Thyroid gland (tissue), 4 donors: ENCODE measurements at regions not wholly inside any gene's neighbourhood (a gene's known extent, or its start where the extent isn't known, plus 50 kb on each side); places are given as distances from the start of the nearest gene placed in this dataset.
A peak's percentile ranks its signal among the peaks of the same experiment; 100 is the strongest.

Source experiments
- DNase-seq, 2 donors: peaks; one replicate each; pipeline ENCODE4 v3.0.0-alpha.2; 2019
- H3K27ac ChIP-seq, 3 donors: fragments of 200-600 bp; sonication (generic); 1 replicate in 2 of 3; 2 replicates in 1 of 3; pipeline ENCODE4 v1.5.1; 2016 to 2019; ENCODE audit warnings: mild to moderate bottlenecking in 1 of 3, moderate library complexity in 1 of 3
- H3K27me3 ChIP-seq: fragments of 200-600 bp; sonication (generic); one replicate; pipeline ENCODE4 v1.5.1; 2019
- H3K36me3 ChIP-seq, 2 donors: fragments of 200-600 bp; sonication (generic); one replicate each; pipeline ENCODE4 v1.5.1; 2016 to 2019
- H3K4me1 ChIP-seq, 2 donors: fragments of 200-600 bp; sonication (generic); one replicate each; pipeline ENCODE4 v1.5.1; 2017 to 2019
- H3K4me3 ChIP-seq, 3 donors: fragments of 200-600 bp; sonication (generic); replicated peaks in 1 of 3; 1 replicate in 2 of 3; 2 replicates in 1 of 3; pipeline ENCODE4 v1.5.1; 2016; ENCODE audit warnings: mild to moderate bottlenecking in 1 of 3
- H3K9me3 ChIP-seq: fragments of 200-600 bp; sonication (generic); one replicate; pipeline ENCODE4 v1.5.1; 2017
- CTCF ChIP-seq, 6 experiments: fragments of 200-600 bp in 3 of 6; fragments of 450-650 bp in 3 of 6; sonication (generic) in 3 of 6; IDR thresholded peaks; one replicate each; pipeline ENCODE4 v1.5.1; 2016 to 2019; ENCODE audit warnings: antibody characterized with exemption in 6 of 6, mild to moderate bottlenecking in 2 of 6, inconsistent platforms in 1 of 6, moderate library complexity in 1 of 6
- POLR2A ChIP-seq, 2 donors: fragments of 450-650 bp; IDR thresholded peaks; one replicate each; pipeline ENCODE4 v1.6.1; 2017; ENCODE audit warnings: antibody characterized with exemption in 2 of 2, mild to moderate bottlenecking in 2 of 2, moderate library complexity in 1 of 2
- WGBS, 2 donors: methylation state at CpG; one replicate each; pipeline ENCODE4 v1.1.5; 2017; 5-methylcytosine and 5-hydroxymethylcytosine counted together
- intact Hi-C: fragments of 100-400 bp; cut with DNase I; formaldehyde crosslinking; loops from one replicate; pipeline ENCODE4 v1.15.1; 2023

DNA sequence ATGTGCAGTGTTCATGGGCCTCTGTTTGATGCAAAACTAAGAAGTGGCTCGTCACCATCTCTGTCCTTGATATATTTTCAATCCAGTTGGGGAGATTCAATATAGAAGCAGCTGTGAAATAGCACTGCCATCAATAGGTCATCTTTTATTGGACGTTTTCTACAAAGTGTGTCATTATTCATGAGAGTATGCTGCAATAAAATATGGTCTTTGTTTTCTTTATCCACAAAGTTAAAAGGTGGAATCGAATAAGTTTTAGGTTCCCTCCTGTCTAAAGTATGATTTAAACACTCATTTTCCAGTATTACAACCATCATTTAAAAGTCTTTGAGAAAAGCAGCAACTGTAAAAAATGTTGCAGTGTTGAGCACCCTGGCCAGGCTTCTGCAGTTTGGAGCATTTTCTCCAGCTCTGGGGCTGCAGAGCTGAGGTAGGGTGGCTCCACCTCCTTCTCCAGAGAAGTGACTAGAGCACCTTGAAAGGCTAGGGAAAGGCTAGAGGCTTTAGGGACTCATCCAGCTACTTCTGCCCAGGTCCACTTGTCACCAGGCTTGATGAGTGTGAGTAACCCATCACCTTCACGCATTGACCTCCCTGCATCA lies 56.5 kb upstream of the DNAH14 start:
- H3K4me3 ChIP-seq: no peak overlapping the region
- no peaks in the 10 kb centered on the region for H3K27me3 ChIP-seq
- H3K36me3 ChIP-seq: no peaks in the 10 kb centered on the region
- intact Hi-C loops: no loop called here
- peak overlapping the region in 1 of 3 donors; percentile 72 for H3K27ac ChIP-seq
- no peaks in the 10 kb centered on the region for H3K9me3 ChIP-seq
- 75 to 76% methylated on average over 4 of the region's 4 CpGs for WGBS, 2 donors
- peaks cover 15 to 19% of the 10 kb centered on the region in 2 donors for H3K4me1 ChIP-seq
- no peak for DNase-seq
- TF ChIP-seq POLR2A (IDR thresholded peaks at IDR 0.05) (no peak), CTCF (IDR thresholded peaks at IDR 0.05) (no peak)

- Histone ChIP-seq H3K9me3 (no peaks in the 10 kb centered on the region), H3K4me1 (peaks cover 15 to 21% of the 10 kb centered on the region in 2 donors), H3K4me3 (no peak overlapping the region), H3K36me3 (no peaks in the 10 kb centered on the region), H3K27ac (peak overlapping the region in 2 of 3 donors; percentile 7 to 72), H3K27me3 (no peaks in the 10 kb centered on the region)
- no peak for DNase-seq
- 57 to 64% methylated on average over 3 of the region's 3 CpGs for WGBS, 2 donors
- TF ChIP-seq POLR2A (IDR thresholded peaks at IDR 0.05) (no peak), CTCF (IDR thresholded peaks at IDR 0.05) (no peak)
- intact Hi-C loops: no loop called here
Measured at GRCh38 chr1:224873434-224874369, 55.8 kb upstream of the DNAH14 start.

DNA sequence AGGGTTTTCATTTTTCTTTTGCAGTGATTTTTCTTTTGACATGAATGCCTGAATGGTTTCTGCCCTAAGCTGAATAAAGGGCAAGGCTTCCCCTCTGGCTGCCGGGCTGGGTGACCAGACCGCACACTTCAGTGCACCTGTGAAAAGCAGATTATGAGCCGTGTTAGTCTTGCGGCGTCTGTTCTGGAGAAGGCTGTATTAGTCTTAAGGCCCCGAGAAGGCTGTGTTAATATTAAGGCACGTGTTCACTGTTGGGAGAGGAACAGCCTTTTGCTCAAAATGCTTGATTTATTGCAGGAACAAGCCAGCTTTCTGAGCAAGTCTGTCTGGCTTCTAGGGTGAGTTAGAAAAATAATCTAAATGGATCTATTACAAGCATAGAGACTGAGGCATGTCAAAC lies 54.7 kb upstream of the DNAH14 start:
- Histone ChIP-seq H3K27ac (peak overlapping the region in 1 of 3 donors; percentile 60), H3K9me3 (no peaks in the 10 kb centered on the region), H3K36me3 (no peaks in the 10 kb centered on the region), H3K27me3 (no peaks in the 10 kb centered on the region), H3K4me3 (no peak overlapping the region), H3K4me1 (peaks cover 15 to 25% of the 10 kb centered on the region in 2 donors)
- intact Hi-C loops: no loop called here
- TF ChIP-seq CTCF (IDR thresholded peaks at IDR 0.05): no peak
- TF ChIP-seq POLR2A (IDR thresholded peaks at IDR 0.05): no peak
- 14 to 17% methylated on average over 7 of the region's 7 CpGs for WGBS, 2 donors
- peak; percentile 45 to 66 for DNase-seq

- WGBS, 2 donors: 66 to 75% methylated on average over 5 of the region's 5 CpGs
- H3K27me3 ChIP-seq: no peaks in the 10 kb centered on the region
- no peak overlapping the region for H3K4me3 ChIP-seq
- no peaks in the 10 kb centered on the region for H3K36me3 ChIP-seq
- TF ChIP-seq POLR2A (IDR thresholded peaks at IDR 0.05) (no peak), CTCF (IDR thresholded peaks at IDR 0.05) (no peak)
- H3K27ac ChIP-seq: no peak overlapping the region
- intact Hi-C loops: no loop called here
- peaks cover 10 to 18% of the 10 kb centered on the region in 2 donors for H3K4me1 ChIP-seq
- no peak for DNase-seq
- no peaks in the 10 kb centered on the region for H3K9me3 ChIP-seq
Measured at GRCh38 chr1:224879162-224879803, 50.2 kb upstream of the DNAH14 start.
